MM.1S (cell line): ENCODE measurements at regions not wholly inside any gene's neighbourhood (a gene's known extent, or its start where the extent isn't known, plus 50 kb on each side); places are given as distances from the start of the nearest gene placed in this dataset.
"Not testable (repeated sequence)": the region's sequence is repeated elsewhere in the genome, so short reads cannot be mapped to it uniquely, and the experiment has no call there.

Source experiments
- DNase-seq: peaks from one replicate; pipeline ENCODE4 v3.0.0-alpha.2; 2015
- H2AFZ ChIP-seq: fragments of 300-600 bp; sonication (generic); 2 replicates; pipeline ENCODE4 v1.6.0; 2016; ENCODE audit warnings: antibody characterized with exemption, low read length
- H3F3A ChIP-seq: fragments of 300-600 bp; sonication (generic); 2 replicates; pipeline ENCODE4 v1.6.1; 2016; ENCODE audit warnings: mild to moderate bottlenecking, antibody characterized with exemption, low read length, moderate library complexity, mixed read lengths; ENCODE audit not compliant: insufficient read depth
- H3K27ac ChIP-seq: fragments of 300-600 bp; sonication (generic); 2 replicates; pipeline ENCODE4 v1.5.1; 2016; ENCODE audit warnings: mild to moderate bottlenecking, low read length
- H3K27me3 ChIP-seq: fragments of 300-600 bp; sonication (generic); replicated peaks from 2 replicates; pipeline ENCODE4 v1.6.0; 2016; ENCODE audit warnings: low read length; ENCODE audit not compliant: insufficient read depth
- H3K36me3 ChIP-seq: fragments of 300-600 bp; sonication (generic); replicated peaks from 2 replicates; pipeline ENCODE4 v1.6.1; 2016; ENCODE audit warnings: mild to moderate bottlenecking, low read length, mixed read lengths; ENCODE audit not compliant: insufficient read depth
- H3K4me1 ChIP-seq: fragments of 300-600 bp; sonication (generic); 2 replicates; pipeline ENCODE4 v1.6.1; 2016; ENCODE audit warnings: low read length, mixed read lengths
- H3K4me2 ChIP-seq: fragments of 300-600 bp; sonication (generic); 2 replicates; pipeline ENCODE4 v1.6.0; 2016; ENCODE audit warnings: low read depth, low read length
- H3K4me3 ChIP-seq: fragments of 300-600 bp; sonication (generic); 2 replicates; pipeline ENCODE4 v1.5.1; 2016; ENCODE audit warnings: low read length, mixed read lengths
- H3K79me2 ChIP-seq: fragments of 300-600 bp; sonication (generic); 2 replicates; pipeline ENCODE4 v1.6.1; 2016; ENCODE audit warnings: mixed run types, low read length, mixed read lengths
- H3K9ac ChIP-seq: fragments of 300-600 bp; sonication (generic); 2 replicates; pipeline ENCODE4 v1.6.1; 2016; ENCODE audit warnings: low read length, mixed read lengths
- H3K9me2 ChIP-seq: fragments of 300-600 bp; sonication (generic); replicated peaks from 2 replicates; pipeline ENCODE4 v1.6.1; 2016; ENCODE audit warnings: mild to moderate bottlenecking, low read length, mixed read lengths; ENCODE audit not compliant: insufficient read depth
- H3K9me3 ChIP-seq: fragments of 300-600 bp; sonication (generic); replicated peaks from 2 replicates; pipeline ENCODE4 v1.6.1; 2016; ENCODE audit warnings: mild to moderate bottlenecking, low read length, mixed read lengths; ENCODE audit not compliant: insufficient read depth
- H4K20me1 ChIP-seq: fragments of 300-600 bp; sonication (generic); 2 replicates; pipeline ENCODE4 v1.6.1; 2016; ENCODE audit warnings: mild to moderate bottlenecking, low read length, moderate library complexity, mixed read lengths; ENCODE audit not compliant: insufficient read depth
- CTCF ChIP-seq: fragments of 300-600 bp; sonication (generic); IDR thresholded peaks from 2 replicates; pipeline ENCODE4 v1.5.1; 2016; ENCODE audit warnings: antibody characterized with exemption, low read length, mixed read lengths
- EZH2 ChIP-seq: fragments of 300-600 bp; sonication (generic); optimal IDR thresholded peaks from 2 replicates; pipeline ENCODE3; 2017; ENCODE audit warnings: low read depth, mild to moderate bottlenecking, antibody characterized with exemption, low read length, mixed read lengths
- EZH2phosphoT487 ChIP-seq: fragments of 300-600 bp; sonication (generic); IDR thresholded peaks from 2 replicates; pipeline ENCODE4 v1.6.1; 2018; ENCODE audit warnings: antibody characterized with exemption, low read length

DNA sequence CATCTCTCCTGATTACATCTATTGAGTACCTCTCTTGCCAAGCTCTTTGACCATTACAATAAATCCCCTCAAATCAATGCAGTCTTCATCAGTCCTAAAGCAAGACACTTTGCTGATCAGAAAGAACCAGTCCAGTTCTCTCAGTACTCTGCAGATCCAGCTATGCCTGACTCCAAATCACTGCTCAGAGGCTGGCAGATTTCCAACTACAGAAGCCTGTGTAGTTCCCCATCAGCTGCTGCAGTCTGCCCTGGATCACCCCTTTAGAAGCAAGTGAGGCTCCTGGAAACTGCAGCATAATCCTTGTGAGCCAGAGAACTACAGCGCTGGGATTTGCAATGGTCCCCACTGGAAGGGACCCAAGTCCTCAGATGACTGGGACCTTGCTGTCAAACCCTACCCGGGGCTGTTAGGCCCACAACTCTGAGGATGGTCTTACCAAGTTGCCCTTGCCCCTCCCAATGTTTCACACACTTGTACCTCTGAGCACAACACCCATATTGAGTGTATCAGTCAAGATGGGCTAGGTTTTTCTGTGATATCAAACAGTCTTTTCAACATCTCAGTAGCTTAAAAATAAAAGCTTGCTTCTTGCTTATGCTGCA is 81.9 kb upstream of the TOPAZ1 start:
- no peaks in the 10 kb centered on the region for H3K9me2 ChIP-seq
- no peaks in the 10 kb centered on the region for H3K9me3 ChIP-seq
- no peak overlapping the region for H3K27ac ChIP-seq
- no peaks in the 10 kb centered on the region for H3F3A ChIP-seq
- H3K9ac ChIP-seq, result no peak overlapping the region
- H3K27me3 ChIP-seq, result no peaks in the 10 kb centered on the region
- no peaks in the 10 kb centered on the region for H3K36me3 ChIP-seq
- no peaks in the 10 kb centered on the region for H3K4me1 ChIP-seq
- H4K20me1 ChIP-seq, result no peaks in the 10 kb centered on the region
- H3K4me3 ChIP-seq, result no peak overlapping the region
- no peak for TF ChIP-seq EZH2
- no peak for TF ChIP-seq EZH2phosphoT487
- TF ChIP-seq CTCF, result no peak
- DNase-seq, result no peak
- no peaks in the 10 kb centered on the region for H3K79me2 ChIP-seq
- H3K4me2 ChIP-seq, result no peak overlapping the region
- no peak overlapping the region for H2AFZ ChIP-seq

- Histone ChIP-seq H3K36me3 (no peaks in the 10 kb centered on the region), H3K4me3 (no peak overlapping the region), H3F3A (no peaks in the 10 kb centered on the region), H2AFZ (no peak overlapping the region), H3K4me1 (no peaks in the 10 kb centered on the region), H3K9me3 (no peaks in the 10 kb centered on the region), H3K27me3 (no peaks in the 10 kb centered on the region), H3K79me2 (no peaks in the 10 kb centered on the region), H3K4me2 (no peak overlapping the region), H3K27ac (no peak overlapping the region), H4K20me1 (no peaks in the 10 kb centered on the region), H3K9me2 (no peaks in the 10 kb centered on the region), H3K9ac (no peak overlapping the region)
- TF ChIP-seq EZH2phosphoT487 (no peak), CTCF (no peak), EZH2 (no peak)
- DNase-seq, result no peak
These were observed 80.9 kb upstream of the TOPAZ1 start for GRCh38 chr3:44160818-44161217.

- Histone ChIP-seq H3F3A (no peaks in the 10 kb centered on the region), H3K9me2 (no peaks in the 10 kb centered on the region), H3K4me1 (no peaks in the 10 kb centered on the region), H3K4me2 (no peak overlapping the region), H4K20me1 (no peaks in the 10 kb centered on the region), H3K79me2 (no peaks in the 10 kb centered on the region), H3K4me3 (no peak overlapping the region), H3K36me3 (no peaks in the 10 kb centered on the region), H2AFZ (no peak overlapping the region), H3K27ac (no peak overlapping the region), H3K9ac (no peak overlapping the region), H3K27me3 (no peaks in the 10 kb centered on the region), H3K9me3 (no peaks in the 10 kb centered on the region)
- DNase-seq, result no peak
- TF ChIP-seq CTCF, result no peak
- no peak for TF ChIP-seq EZH2
- TF ChIP-seq EZH2phosphoT487, result no peak
These were observed 69.8 kb upstream of the TOPAZ1 start for GRCh38 chr3:44171891-44172290.

DNA sequence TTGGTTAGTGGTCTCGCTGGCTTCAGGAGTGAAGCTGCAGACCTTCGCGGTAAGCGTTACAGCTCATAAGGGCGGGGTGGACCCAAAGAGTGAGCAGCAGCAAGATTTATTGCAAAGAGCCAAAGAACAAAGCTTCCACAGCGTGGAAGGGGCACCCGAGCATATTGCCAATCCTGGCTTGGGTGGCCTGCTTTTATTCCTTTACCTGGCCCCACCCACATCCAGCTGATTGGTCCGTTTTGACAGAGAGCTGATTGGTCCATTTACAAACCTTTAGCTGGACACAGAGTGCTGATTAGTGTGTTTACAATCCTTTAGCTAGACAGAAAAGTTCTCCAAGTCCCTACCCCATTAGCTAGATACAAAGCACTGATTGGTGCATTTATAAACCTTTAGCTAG is 69.0 kb upstream of the TOPAZ1 start:
- H2AFZ ChIP-seq, H3K4me1 ChIP-seq, H3K9me2 ChIP-seq, DNase-seq, H3K27ac ChIP-seq, H3K4me2 ChIP-seq, H4K20me1 ChIP-seq, H3K9ac ChIP-seq, H3F3A ChIP-seq, H3K4me3 ChIP-seq, H3K27me3 ChIP-seq, H3K9me3 ChIP-seq, H3K36me3 ChIP-seq, H3K79me2 ChIP-seq: not testable (repeated sequence)
